ENCODE measurements at regions not wholly inside any gene's neighbourhood (a gene's known extent, or its start where the extent isn't known, plus 50 kb on each side); places are given as distances from the start of the nearest gene placed in this dataset.

DNA sequence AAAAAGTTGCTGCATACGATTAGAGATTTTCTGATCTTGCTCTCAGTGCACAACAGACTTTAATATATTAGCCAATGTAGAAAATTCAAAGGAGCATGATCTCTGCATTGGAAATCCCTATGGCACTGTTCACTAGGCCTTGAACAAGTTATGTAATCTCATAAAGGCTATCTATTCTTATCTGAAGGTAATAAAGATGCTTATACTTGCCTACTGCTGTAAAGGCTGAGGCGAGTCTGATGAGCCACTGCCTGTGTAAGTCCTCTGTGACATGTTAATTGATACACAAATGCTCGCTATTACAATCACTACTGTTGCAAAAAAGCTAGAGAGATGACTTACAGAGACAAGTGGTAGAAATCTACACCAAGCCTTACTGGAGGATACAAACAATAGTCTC lies 207.4 kb downstream of the EPHA4 start:
- H3K27me3 ChIP-seq (ENCODE audit: control insufficient read depth in 1 of 2, insufficient read depth in 2 of 2, low read length in 2 of 2): no peaks in the 10 kb centered on the region
- in situ Hi-C loops (cut with HindIII; ENCODE audit: extremely low pct_ligation_motif_present, low pct_unique_long_range_greater_than_20kb): no loop called here
- no peaks in the 10 kb centered on the region for H3K4me1 ChIP-seq (ENCODE audit: insufficient read depth, low read length)
- no peak for ATAC-seq
- no peak for FAIRE-seq
- no peak overlapping the region for H3K27ac ChIP-seq (ENCODE audit: extremely low read length, insufficient read depth, low read length)
- 17% methylated on average over 3 of the region's 3 CpGs for WGBS (ENCODE audit: low lambda C conversion rate)
- no peaks in the 10 kb centered on the region for H3K9me3 ChIP-seq (ENCODE audit: low read length)
- ChIA-PET POLR2A (no interaction called here), CTCF (ENCODE audit: low intra/inter-chr PET ratio, low total read pairs) (no interaction called here)
- no TSS peak for BruUV-seq (replicated peaks)
- no peaks in the 10 kb centered on the region for H3K79me2 ChIP-seq (ENCODE audit: insufficient read depth, low read length)
- no peaks in the 10 kb centered on the region for H4K20me1 ChIP-seq (ENCODE audit: insufficient read depth, low read length)
- H3K4me3 ChIP-seq (replicated peaks in 1 of 3; ENCODE audit: insufficient read depth in 1 of 3, low read depth in 2 of 3, low read length in 3 of 3): no peak overlapping the region
- H2AFZ ChIP-seq (ENCODE audit: low read length): no peak overlapping the region
- no peak overlapping the region for H3K4me2 ChIP-seq (ENCODE audit: low read depth, low read length)
- no peak overlapping the region for H3K9ac ChIP-seq (ENCODE audit: insufficient read depth, low read depth, low read length)
- TF ChIP-seq ATF1 (CRISPR knock-in tag; IDR thresholded peaks at IDR 0.05): no peak
- TF ChIP-seq U2AF2 (IDR thresholded peaks at IDR 0.05; ENCODE audit: low read depth, low read length): no peak
- TF ChIP-seq ZNF816 (CRISPR knock-in tag; IDR thresholded peaks at IDR 0.05; ENCODE audit: borderline replicate concordance): no peak
- TF ChIP-seq ZNF138 (CRISPR knock-in tag; IDR thresholded peaks at IDR 0.05; ENCODE audit: low read depth): no peak
- no peak for TF ChIP-seq SALL2 (CRISPR knock-in tag; IDR thresholded peaks at IDR 0.05)
- TF ChIP-seq ARID4A (CRISPR knock-in tag; IDR thresholded peaks at IDR 0.05; ENCODE audit: borderline replicate concordance): no peak
- no peak for TF ChIP-seq GZF1 (CRISPR knock-in tag; IDR thresholded peaks at IDR 0.05)
- TF ChIP-seq PTBP1 (IDR thresholded peaks at IDR 0.05; ENCODE audit: low read depth, low read length, poor library complexity, severe bottlenecking): no peak
- no peak for TF ChIP-seq ZMAT5 (CRISPR knock-in tag; IDR thresholded peaks at IDR 0.05; ENCODE audit: borderline replicate concordance, low read depth)
- no peak for TF ChIP-seq SP140L (CRISPR knock-in tag; IDR thresholded peaks at IDR 0.05; ENCODE audit: borderline replicate concordance)
- TF ChIP-seq KDM2A (CRISPR knock-in tag; IDR thresholded peaks at IDR 0.05; ENCODE audit: borderline replicate concordance, low read depth): no peak
- TF ChIP-seq ATF7 (IDR thresholded peaks at IDR 0.05): no peak
- TF ChIP-seq ATF7 (CRISPR knock-in tag; IDR thresholded peaks at IDR 0.05): no peak
- TF ChIP-seq NCOA5 (CRISPR knock-in tag; IDR thresholded peaks at IDR 0.05): no peak
- TF ChIP-seq ISX (CRISPR knock-in tag; conservative IDR thresholded peaks at IDR 0.05): no peak
- no peak for TF ChIP-seq NFKB2 (CRISPR knock-in tag; IDR thresholded peaks at IDR 0.05; ENCODE audit: borderline replicate concordance)
- TF ChIP-seq ZNF629 (CRISPR knock-in tag; conservative IDR thresholded peaks at IDR 0.05): no peak
- DNase-seq (ENCODE audit: low spot score): no peak
- no peaks in the 10 kb centered on the region for H3K36me3 ChIP-seq (replicated peaks in 1 of 2; ENCODE audit: control insufficient read depth in 1 of 2, insufficient read depth in 2 of 2, low read length in 2 of 2)
- intact Hi-C loops (cut with micrococcal nuclease; ENCODE audit: unreplicated experiment): no loop called here
